ENCODE measurements at regions not wholly inside any gene's neighbourhood (a gene's known extent, or its start where the extent isn't known, plus 50 kb on each side); places are given as distances from the start of the nearest gene placed in this dataset.

DNA sequence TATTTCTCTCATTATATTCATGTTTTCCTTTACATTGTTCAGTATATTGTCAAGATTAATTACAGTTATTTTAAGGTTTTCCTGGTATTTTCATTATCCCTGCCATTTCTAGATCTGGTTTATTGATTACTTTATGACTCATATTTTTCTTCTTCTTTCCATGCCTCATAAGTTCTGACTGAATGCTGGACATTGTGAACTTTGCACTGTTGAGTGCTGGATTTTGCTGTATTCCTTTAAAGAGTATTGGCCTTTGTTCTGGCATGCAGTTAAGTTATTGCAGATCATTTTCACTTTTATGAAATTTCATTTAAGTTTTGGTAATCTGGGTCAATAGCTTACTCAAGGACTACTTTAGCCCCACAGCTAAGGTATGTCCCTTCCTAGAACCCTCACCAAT is 73.1 kb downstream of the KLF6 start:
- no peak for TF ChIP-seq EZH2 (IDR thresholded peaks at IDR 0.05)
- TF ChIP-seq, protein P1, sequence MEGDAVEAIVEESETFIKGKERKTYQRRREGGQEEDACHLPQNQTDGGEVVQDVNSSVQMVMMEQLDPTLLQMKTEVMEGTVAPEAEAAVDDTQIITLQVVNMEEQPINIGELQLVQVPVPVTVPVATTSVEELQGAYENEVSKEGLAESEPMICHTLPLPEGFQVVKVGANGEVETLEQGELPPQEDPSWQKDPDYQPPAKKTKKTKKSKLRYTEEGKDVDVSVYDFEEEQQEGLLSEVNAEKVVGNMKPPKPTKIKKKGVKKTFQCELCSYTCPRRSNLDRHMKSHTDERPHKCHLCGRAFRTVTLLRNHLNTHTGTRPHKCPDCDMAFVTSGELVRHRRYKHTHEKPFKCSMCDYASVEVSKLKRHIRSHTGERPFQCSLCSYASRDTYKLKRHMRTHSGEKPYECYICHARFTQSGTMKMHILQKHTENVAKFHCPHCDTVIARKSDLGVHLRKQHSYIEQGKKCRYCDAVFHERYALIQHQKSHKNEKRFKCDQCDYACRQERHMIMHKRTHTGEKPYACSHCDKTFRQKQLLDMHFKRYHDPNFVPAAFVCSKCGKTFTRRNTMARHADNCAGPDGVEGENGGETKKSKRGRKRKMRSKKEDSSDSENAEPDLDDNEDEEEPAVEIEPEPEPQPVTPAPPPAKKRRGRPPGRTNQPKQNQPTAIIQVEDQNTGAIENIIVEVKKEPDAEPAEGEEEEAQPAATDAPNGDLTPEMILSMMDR (IDR thresholded peaks at IDR 0.05) = no peak

All from neural progenitor cell (in vitro differentiated cells).